Activated CD4-positive, alpha-beta memory T cell treated with anti-CD3 and anti-CD28 coated beads for 36 hours (primary cell): ENCODE measurements at regions not wholly inside any gene's neighbourhood (a gene's known extent, or its start where the extent isn't known, plus 50 kb on each side); places are given as distances from the start of the nearest gene placed in this dataset.
"Not testable (repeated sequence)": the region's sequence is repeated elsewhere in the genome, so short reads cannot be mapped to it uniquely, and the experiment has no call there.

Source experiments
- CTCF ChIA-PET: fragments of 350-600 bp; sonication (Branson Sonifier 250); formaldehyde crosslinking; loops from one replicate; lab custom pipeline; 2021; ENCODE audit warnings: antibody characterized with exemption, inconsistent platforms; lab: Charles Lee
- POLR2A ChIA-PET: fragments of 350-600 bp; sonication (Branson Sonifier 250); formaldehyde crosslinking; loops from one replicate; lab custom pipeline; 2021; ENCODE audit warnings: antibody characterized with exemption; lab: Charles Lee
- DNase-seq: peaks from one replicate; pipeline ENCODE4 v3.0.0-alpha.2; 2020
- H3K27ac Mint-ChIP-seq: one replicate; pipeline ENCODE4 v1.8.0; 2021; ENCODE audit warnings: mixed read lengths
- H3K27me3 Mint-ChIP-seq: one replicate; pipeline ENCODE4 v1.8.0; 2021; ENCODE audit warnings: mixed read lengths
- H3K36me3 Mint-ChIP-seq: one replicate; pipeline ENCODE4 v1.8.0; 2021; ENCODE audit warnings: mixed read lengths
- H3K4me1 Mint-ChIP-seq: one replicate; pipeline ENCODE4 v1.8.0; 2021; ENCODE audit warnings: low read depth, mixed read lengths
- H3K4me3 Mint-ChIP-seq: one replicate; pipeline ENCODE4 v1.8.0; 2021; ENCODE audit warnings: mild to moderate bottlenecking, mixed read lengths
- H3K9me3 Mint-ChIP-seq: one replicate; pipeline ENCODE4 v1.8.0; 2021; ENCODE audit warnings: mixed read lengths
- intact Hi-C: fragments of 100-400 bp; cut with micrococcal nuclease; formaldehyde crosslinking; loops from one replicate; pipeline ENCODE4 v1.15.1; 2023

GRCh38 chr3:104245981-104246380 lies 1120.7 kb upstream of the ALCAM start:
- CTCF ChIA-PET: no interaction called here
- H3K36me3 Mint-ChIP-seq: no peaks in the 10 kb centered on the region
- H3K27ac Mint-ChIP-seq: no peak overlapping the region
- intact Hi-C loops: no loop called here
- H3K4me1 Mint-ChIP-seq: no peaks in the 10 kb centered on the region
- no peak for DNase-seq
- POLR2A ChIA-PET: no interaction called here
- no peaks in the 10 kb centered on the region for H3K27me3 Mint-ChIP-seq
- H3K9me3 Mint-ChIP-seq: peaks cover 3% of the 10 kb centered on the region
- H3K4me3 Mint-ChIP-seq: no peak overlapping the region

GRCh38 chr3:104257486-104257885 lies 1109.2 kb upstream of the ALCAM start:
- intact Hi-C loops: no loop called here
- DNase-seq: no peak
- no peaks in the 10 kb centered on the region for H3K27me3 Mint-ChIP-seq
- no peak overlapping the region for H3K27ac Mint-ChIP-seq
- H3K4me3 Mint-ChIP-seq: no peak overlapping the region
- no peaks in the 10 kb centered on the region for H3K9me3 Mint-ChIP-seq
- POLR2A ChIA-PET: no interaction called here
- H3K36me3 Mint-ChIP-seq: no peaks in the 10 kb centered on the region
- CTCF ChIA-PET: no interaction called here
- H3K4me1 Mint-ChIP-seq: no peaks in the 10 kb centered on the region

- H3K4me3 Mint-ChIP-seq: no peak overlapping the region
- intact Hi-C loops: no loop called here
- no peak for DNase-seq
- ChIA-PET POLR2A (no interaction called here), CTCF (interaction anchor here (0.5 kb wide), 1 partner anchor 101 kb away, joined by 3 read pairs; no protein-coding TSS in a partner anchor)
- no peaks in the 10 kb centered on the region for H3K36me3 Mint-ChIP-seq
- no peaks in the 10 kb centered on the region for H3K4me1 Mint-ChIP-seq
- H3K27ac Mint-ChIP-seq: no peak overlapping the region
- H3K27me3 Mint-ChIP-seq: peaks cover 1% of the 10 kb centered on the region
- no peaks in the 10 kb centered on the region for H3K9me3 Mint-ChIP-seq
These were observed 1103.2 kb upstream of the ALCAM start for GRCh38 chr3:104263477-104263876.

- H3K36me3 Mint-ChIP-seq, intact Hi-C loops, CTCF ChIA-PET, H3K27me3 Mint-ChIP-seq, H3K9me3 Mint-ChIP-seq, H3K4me3 Mint-ChIP-seq, H3K27ac Mint-ChIP-seq, POLR2A ChIA-PET, H3K4me1 Mint-ChIP-seq, DNase-seq: not testable (repeated sequence)
These were observed 1100.5 kb upstream of the ALCAM start for GRCh38 chr3:104266219-104266618.

GRCh38 chr3:104269771-104270170 lies 1096.9 kb upstream of the ALCAM start:
- intact Hi-C loops: loop anchor here (10.0 kb wide), 1 partner anchor 1095 kb away; the partner anchor contains the start of gene ALCAM
- no peak for DNase-seq
- Mint-ChIP-seq H3K4me3 (no peak overlapping the region), H3K36me3 (no peaks in the 10 kb centered on the region), H3K27ac (no peak overlapping the region), H3K4me1 (no peaks in the 10 kb centered on the region), H3K9me3 (no peaks in the 10 kb centered on the region), H3K27me3 (peaks cover 1% of the 10 kb centered on the region)
- ChIA-PET CTCF (no interaction called here), POLR2A (no interaction called here)

GRCh38 chr3:104273046-104273649 lies 1093.6 kb upstream of the ALCAM start:
- Mint-ChIP-seq H3K27ac (no peak overlapping the region), H3K27me3 (no peaks in the 10 kb centered on the region), H3K9me3 (peaks cover 3% of the 10 kb centered on the region), H3K4me1 (no peaks in the 10 kb centered on the region), H3K4me3 (no peak overlapping the region), H3K36me3 (no peaks in the 10 kb centered on the region)
- POLR2A ChIA-PET: no interaction called here
- no peak for DNase-seq
- CTCF ChIA-PET: interaction anchor here (0.6 to 1.4 kb wide), 3 partner anchors 18 to 1245 kb away, joined by 3 to 7 read pairs (median 4); no protein-coding TSS in a partner anchor
- intact Hi-C loops: loop anchor here (10.0 kb wide), 1 partner anchor 1092 kb away; the partner anchor contains the start of gene ALCAM

- Mint-ChIP-seq H3K4me3 (no peak overlapping the region), H3K9me3 (peaks cover 3% of the 10 kb centered on the region), H3K27me3 (no peaks in the 10 kb centered on the region), H3K4me1 (peaks cover 5% of the 10 kb centered on the region), H3K36me3 (no peaks in the 10 kb centered on the region), H3K27ac (no peak overlapping the region)
- intact Hi-C loops: loop anchor here (10.0 kb wide), 1 partner anchor 1090 kb away; the partner anchor contains the start of gene ALCAM
- no peak for DNase-seq
- ChIA-PET CTCF (no interaction called here), POLR2A (no interaction called here)
These were observed 1091.5 kb upstream of the ALCAM start for GRCh38 chr3:104275199-104275598.

- POLR2A ChIA-PET: no interaction called here
- H3K4me3 Mint-ChIP-seq: no peak overlapping the region
- H3K4me1 Mint-ChIP-seq: peaks cover 5% of the 10 kb centered on the region
- H3K27ac Mint-ChIP-seq: no peak overlapping the region
- CTCF ChIA-PET: interaction anchor here (1.1 kb wide), 1 partner anchor 19 kb away, joined by 4 read pairs; no protein-coding TSS in a partner anchor
- no peak for DNase-seq
- H3K27me3 Mint-ChIP-seq: no peaks in the 10 kb centered on the region
- peaks cover 10% of the 10 kb centered on the region for H3K36me3 Mint-ChIP-seq
- intact Hi-C loops: loop anchor here (10.0 kb wide), 1 partner anchor 1085 kb away; the partner anchor contains the start of gene ALCAM
- peaks cover 31% of the 10 kb centered on the region for H3K9me3 Mint-ChIP-seq
These were observed 1087.1 kb upstream of the ALCAM start for GRCh38 chr3:104279617-104280016.

GRCh38 chr3:104281713-104282112 lies 1085.0 kb upstream of the ALCAM start:
- Mint-ChIP-seq H3K27me3 (no peaks in the 10 kb centered on the region), H3K4me3 (no peak overlapping the region), H3K27ac (no peak overlapping the region), H3K9me3 (peaks cover 38% of the 10 kb centered on the region), H3K4me1 (peaks cover 5% of the 10 kb centered on the region), H3K36me3 (peaks cover 12% of the 10 kb centered on the region)
- POLR2A ChIA-PET: no interaction called here
- CTCF ChIA-PET: no interaction called here
- DNase-seq: no peak
- intact Hi-C loops: no loop called here

GRCh38 chr3:104286645-104287044 lies 1080.1 kb upstream of the ALCAM start:
- Mint-ChIP-seq H3K4me3 (no peak overlapping the region), H3K27me3 (no peaks in the 10 kb centered on the region), H3K36me3 (peaks cover 6% of the 10 kb centered on the region), H3K27ac (no peak overlapping the region), H3K4me1 (peaks cover 4% of the 10 kb centered on the region), H3K9me3 (peaks cover 32% of the 10 kb centered on the region)
- POLR2A ChIA-PET: no interaction called here
- no peak for DNase-seq
- CTCF ChIA-PET: no interaction called here
- intact Hi-C loops: no loop called here

- DNase-seq: no peak
- peaks cover 3% of the 10 kb centered on the region for H3K36me3 Mint-ChIP-seq
- peak overlapping the region; percentile 51 for H3K4me3 Mint-ChIP-seq
- H3K27me3 Mint-ChIP-seq: no peaks in the 10 kb centered on the region
- CTCF ChIA-PET: interaction anchor here (2.0 kb wide), 1 partner anchor 19 kb away, joined by 7 read pairs; no protein-coding TSS in a partner anchor
- POLR2A ChIA-PET: no interaction called here
- intact Hi-C loops: no loop called here
- H3K27ac Mint-ChIP-seq: peak overlapping the region; percentile 35
- H3K4me1 Mint-ChIP-seq: peaks cover 14% of the 10 kb centered on the region
- peaks cover 4% of the 10 kb centered on the region for H3K9me3 Mint-ChIP-seq
These were observed 1075.3 kb upstream of the ALCAM start for GRCh38 chr3:104291437-104291851.

- Mint-ChIP-seq H3K27me3 (no peaks in the 10 kb centered on the region), H3K27ac (peak overlapping the region; percentile 35), H3K9me3 (peaks cover under 1% of the 10 kb centered on the region), H3K4me1 (peaks cover 14% of the 10 kb centered on the region), H3K4me3 (peak overlapping the region; percentile 51), H3K36me3 (no peaks in the 10 kb centered on the region)
- CTCF ChIA-PET: interaction anchor here (2.0 kb wide), 1 partner anchor 19 kb away, joined by 7 read pairs; no protein-coding TSS in a partner anchor
- no peak for DNase-seq
- POLR2A ChIA-PET: no interaction called here
- intact Hi-C loops: no loop called here
These were observed 1074.8 kb upstream of the ALCAM start for GRCh38 chr3:104291878-104292277.

- no peak overlapping the region for H3K27ac Mint-ChIP-seq
- intact Hi-C loops: no loop called here
- no peaks in the 10 kb centered on the region for H3K9me3 Mint-ChIP-seq
- DNase-seq: no peak
- peaks cover 2% of the 10 kb centered on the region for H3K27me3 Mint-ChIP-seq
- H3K36me3 Mint-ChIP-seq: no peaks in the 10 kb centered on the region
- peaks cover under 1% of the 10 kb centered on the region for H3K4me1 Mint-ChIP-seq
- POLR2A ChIA-PET: no interaction called here
- CTCF ChIA-PET: no interaction called here
- no peak overlapping the region for H3K4me3 Mint-ChIP-seq
These were observed 1069.1 kb upstream of the ALCAM start for GRCh38 chr3:104297617-104298016.
